Hematopoietic multipotent progenitor cell treated with erythropoietin and hydrocortisone succinate and interleukin-3 and kit ligand, for 8 days (in vitro differentiated cells): ENCODE measurements at regions not wholly inside any gene's neighbourhood (a gene's known extent, or its start where the extent isn't known, plus 50 kb on each side); places are given as distances from the start of the nearest gene placed in this dataset.

Experiments used
- DNase-seq: peaks from one replicate; pipeline ENCODE4 v3.0.0-alpha.2; 2015

DNA sequence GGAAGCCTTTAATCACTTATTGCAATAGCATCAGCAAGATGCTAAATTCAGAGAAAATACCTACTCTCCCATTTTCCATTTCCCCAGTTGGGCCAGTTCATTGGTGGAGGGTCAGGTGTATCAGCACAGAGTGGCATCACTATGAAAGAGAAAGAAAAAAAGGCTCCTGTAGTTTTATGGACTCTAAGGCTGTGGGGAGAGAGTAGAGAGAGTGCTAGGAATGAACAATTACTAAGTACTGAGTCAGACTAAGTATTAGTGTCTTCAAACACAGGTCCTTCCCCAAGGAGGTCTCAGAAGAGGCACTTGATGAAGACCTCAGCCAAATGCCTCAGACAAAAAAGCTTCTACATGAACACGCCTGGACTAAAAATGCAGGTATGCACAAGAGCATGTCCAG, 1061.9 kb downstream of the FSTL5 start:
- DNase-seq = no peak

DNA sequence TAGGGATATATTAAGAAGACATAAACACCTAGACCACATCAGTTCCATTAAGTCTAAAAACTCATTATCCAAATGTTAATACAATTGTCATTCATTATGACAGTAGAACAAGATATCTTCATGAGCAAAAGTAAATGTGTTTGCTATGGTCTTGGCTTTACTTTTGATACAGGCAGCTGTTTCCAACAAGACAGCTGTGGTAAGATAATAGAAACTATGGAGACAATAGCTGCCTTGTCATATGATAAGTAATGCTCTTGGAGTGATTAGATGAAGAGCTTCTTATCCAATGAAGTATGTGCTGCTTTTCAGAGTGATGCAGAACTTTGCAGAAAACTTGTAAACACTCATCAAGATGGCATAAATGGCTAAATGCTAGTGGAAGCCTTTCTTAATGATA, 1066.0 kb downstream of the FSTL5 start:
- no peak for DNase-seq

DNA sequence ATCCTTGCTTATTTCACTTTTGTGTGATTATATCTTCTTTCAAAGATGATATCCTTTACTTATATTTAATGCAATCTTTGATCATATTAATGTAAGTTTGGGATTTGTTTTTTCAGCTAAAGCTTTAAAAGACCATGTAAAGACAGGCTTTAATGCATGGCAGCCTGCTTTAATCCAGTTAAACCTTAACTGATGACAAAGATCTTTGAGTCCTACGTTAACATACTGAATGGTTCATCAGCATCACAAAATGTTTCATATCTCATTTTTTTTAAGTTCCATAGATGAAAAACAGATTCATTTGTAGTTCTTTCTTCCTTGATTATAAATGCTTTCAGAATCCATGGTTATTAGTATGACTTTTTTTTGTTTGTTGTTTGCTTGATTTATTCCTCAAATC, 1102.8 kb downstream of the FSTL5 start:
- no peak for DNase-seq
